ENCODE measurements at regions not wholly inside any gene's neighbourhood (a gene's known extent, or its start where the extent isn't known, plus 50 kb on each side); places are given as distances from the start of the nearest gene placed in this dataset.

GRCh38 chr21:25420831-25421230 lies 186.4 kb downstream of the MRPL39 start:
- DNase-seq, result no peak
- Histone ChIP-seq H3K27ac (no peak overlapping the region), H3K27me3 (no peaks in the 10 kb centered on the region), H3K36me3 (no peaks in the 10 kb centered on the region), H3K9me3 (no peaks in the 10 kb centered on the region), H3K4me1 (no peaks in the 10 kb centered on the region), H3K4me3 (no peak overlapping the region)
- 69 to 79% methylated on average over 4 of the region's 4 CpGs for WGBS, 2 donors (ENCODE audit: low coverage in 1 of 2)
- in situ Hi-C loops (cut with MboI; ENCODE audit: low pct_ligation_motif_present in 1 of 4, low pct_unique_long_range_greater_than_20kb in 1 of 4, low sequenced_read_pairs in 3 of 4) (no loop called here), intact Hi-C loops (cut with DNase I; ENCODE audit: low total_unique reads) (no loop called here)
- TF ChIP-seq POLR2A (IDR thresholded peaks at IDR 0.05), result no peak
- no peak for TF ChIP-seq EP300 (IDR thresholded peaks at IDR 0.05; ENCODE audit: low read depth)
- no peak for TF ChIP-seq CTCF (IDR thresholded peaks at IDR 0.05)
- no peak for TF ChIP-seq POLR2AphosphoS5 (IDR thresholded peaks at IDR 0.05)

- 63 to 64% methylated on average over 2 of the region's 2 CpGs for WGBS, 2 donors (ENCODE audit: low coverage in 1 of 2)
- intact Hi-C loops (cut with DNase I; ENCODE audit: low total_unique reads), result no loop called here
- in situ Hi-C loops (cut with MboI; ENCODE audit: low pct_ligation_motif_present in 1 of 4, low pct_unique_long_range_greater_than_20kb in 1 of 4, low sequenced_read_pairs in 3 of 4), result no loop called here
Observed at GRCh38 chr21:25416669-25417068, 190.6 kb downstream of the MRPL39 start.

GRCh38 chr21:25412100-25412499 lies 195.2 kb downstream of the MRPL39 start:
- TF ChIP-seq POLR2AphosphoS5 (IDR thresholded peaks at IDR 0.05) (no peak), POLR2A (IDR thresholded peaks at IDR 0.05) (no peak), EP300 (IDR thresholded peaks at IDR 0.05; ENCODE audit: low read depth) (no peak), CTCF (IDR thresholded peaks at IDR 0.05) (no peak)
- Histone ChIP-seq H3K4me1 (no peaks in the 10 kb centered on the region), H3K9me3 (no peaks in the 10 kb centered on the region), H3K4me3 (no peak overlapping the region), H3K36me3 (no peaks in the 10 kb centered on the region), H3K27ac (no peak overlapping the region), H3K27me3 (no peaks in the 10 kb centered on the region)
- intact Hi-C loops (cut with DNase I; ENCODE audit: low total_unique reads), result no loop called here
- in situ Hi-C loops (cut with MboI; ENCODE audit: low pct_ligation_motif_present in 1 of 4, low pct_unique_long_range_greater_than_20kb in 1 of 4, low sequenced_read_pairs in 3 of 4), result no loop called here
- no peak for DNase-seq

More at GRCh38 chr21:25416669-25417068, 190.6 kb downstream of the MRPL39 start:
- Histone ChIP-seq H3K27me3 (no peaks in the 10 kb centered on the region), H3K9me3 (no peaks in the 10 kb centered on the region), H3K4me1 (no peaks in the 10 kb centered on the region), H3K36me3 (no peaks in the 10 kb centered on the region), H3K27ac (no peak overlapping the region), H3K4me3 (no peak overlapping the region)
- no peak for TF ChIP-seq CTCF (IDR thresholded peaks at IDR 0.05)
- no peak for TF ChIP-seq POLR2AphosphoS5 (IDR thresholded peaks at IDR 0.05)
- no peak for TF ChIP-seq EP300 (IDR thresholded peaks at IDR 0.05; ENCODE audit: low read depth)
- no peak for TF ChIP-seq POLR2A (IDR thresholded peaks at IDR 0.05)
- DNase-seq, result no peak

- DNase-seq, result no peak
- no peaks in the 10 kb centered on the region for H3K27me3 ChIP-seq
- in situ Hi-C loops (cut with MboI; ENCODE audit: low pct_ligation_motif_present in 1 of 4, low pct_unique_long_range_greater_than_20kb in 1 of 4, low sequenced_read_pairs in 3 of 4), result no loop called here
- no peaks in the 10 kb centered on the region for H3K9me3 ChIP-seq
- TF ChIP-seq POLR2A (IDR thresholded peaks at IDR 0.05), result no peak
- TF ChIP-seq POLR2AphosphoS5 (IDR thresholded peaks at IDR 0.05), result no peak
- no peak for TF ChIP-seq CTCF (IDR thresholded peaks at IDR 0.05)
- TF ChIP-seq EP300 (IDR thresholded peaks at IDR 0.05; ENCODE audit: low read depth), result no peak
- H3K36me3 ChIP-seq, result no peaks in the 10 kb centered on the region
- no peak overlapping the region for H3K27ac ChIP-seq
- intact Hi-C loops (cut with DNase I; ENCODE audit: low total_unique reads), result no loop called here
- no peaks in the 10 kb centered on the region for H3K4me1 ChIP-seq
- no peak overlapping the region for H3K4me3 ChIP-seq
Observed at GRCh38 chr21:25409978-25410377, 197.3 kb downstream of the MRPL39 start.

Measured in transverse colon (tissue), 4 donors.